Smooth muscle cell (in vitro differentiated cells): ENCODE measurements at regions not wholly inside any gene's neighbourhood (a gene's known extent, or its start where the extent isn't known, plus 50 kb on each side); places are given as distances from the start of the nearest gene placed in this dataset.

Experiments
- DNase-seq: peaks from one replicate; lab custom pipeline; 2025; ENCODE audit not compliant: unreplicated experiment; lab: John Stamatoyannopoulos, UW
- H2AFZ ChIP-seq: fragments of 200-600 bp; sonication (generic); 2 replicates; pipeline ENCODE4 v1.6.0; 2016; ENCODE audit warnings: antibody characterized with exemption, low read depth, mild to moderate bottlenecking
- H3F3A ChIP-seq: fragments of 200-600 bp; sonication (generic); 2 replicates; pipeline ENCODE4 v1.6.0; 2017; ENCODE audit warnings: antibody characterized with exemption, low read depth
- H3K27ac ChIP-seq: fragments of 200-600 bp; sonication (generic); 2 replicates; pipeline ENCODE4 v1.5.1; 2016; ENCODE audit warnings: low read depth, mild to moderate bottlenecking
- H3K27me3 ChIP-seq: fragments of 200-600 bp; sonication (generic); 2 replicates; pipeline ENCODE4 v1.6.1; 2016; ENCODE audit warnings: low read depth, mild to moderate bottlenecking
- H3K36me3 ChIP-seq: fragments of 200-600 bp; sonication (generic); 2 replicates; pipeline ENCODE4 v1.5.1; 2016; ENCODE audit warnings: low read depth
- H3K4me1 ChIP-seq: fragments of 200-600 bp; sonication (generic); 2 replicates; pipeline ENCODE4 v1.5.1; 2016; ENCODE audit warnings: low read depth
- H3K4me2 ChIP-seq: fragments of 200-600 bp; sonication (generic); 2 replicates; pipeline ENCODE4 v1.6.0; 2016; ENCODE audit warnings: mild to moderate bottlenecking
- H3K4me3 ChIP-seq: fragments of 200-600 bp; sonication (generic); 2 replicates; pipeline ENCODE4 v1.5.1; 2016; ENCODE audit warnings: mild to moderate bottlenecking
- H3K79me2 ChIP-seq: fragments of 200-600 bp; sonication (generic); 2 replicates; pipeline ENCODE4 v1.6.0; 2016; ENCODE audit warnings: low read depth, mild to moderate bottlenecking
- H3K9ac ChIP-seq: fragments of 200-600 bp; sonication (generic); 2 replicates; pipeline ENCODE4 v1.6.0; 2016; ENCODE audit warnings: low read depth
- H3K9me3 ChIP-seq: fragments of 200-600 bp; sonication (generic); replicated peaks from 2 replicates; pipeline ENCODE4 v1.5.1; 2016; ENCODE audit warnings: low read depth
- H4K20me1 ChIP-seq: fragments of 200-600 bp; sonication (generic); 2 replicates; pipeline ENCODE4 v1.6.0; 2016; ENCODE audit warnings: low read depth
- WGBS: methylation state at CpG from one replicate; pipeline ENCODE4 v1.1.7; 2016; ENCODE audit warnings: low lambda C conversion rate; 5-methylcytosine and 5-hydroxymethylcytosine counted together
- TF ChIP-seq, protein P1 (sequence below): fragments of 200-600 bp; sonication (generic); IDR thresholded peaks from 2 replicates; pipeline ENCODE4 v1.5.1; 2017; ENCODE audit warnings: borderline replicate concordance, mild to moderate bottlenecking, antibody characterized with exemption; ENCODE audit not compliant: insufficient read depth, poor library complexity, severe bottlenecking

DNA sequence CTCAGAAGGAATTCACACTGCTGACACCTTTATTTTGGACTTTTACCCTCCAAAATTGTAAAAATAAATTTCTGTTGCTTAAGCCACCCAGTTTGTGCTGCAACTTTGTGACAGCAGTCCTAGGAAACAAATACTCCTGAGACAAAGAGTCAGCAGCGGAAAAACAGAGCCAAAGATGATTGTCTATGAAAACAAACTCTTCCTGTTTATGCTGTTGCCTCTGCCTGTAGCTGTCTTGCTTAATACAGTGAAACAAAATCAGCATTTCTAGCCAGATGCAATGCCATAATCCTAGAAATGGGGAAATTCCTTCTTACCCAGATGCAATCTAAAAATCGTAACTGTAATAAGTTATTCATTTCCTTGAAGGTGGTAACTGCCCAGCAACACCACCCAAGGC, 387.5 kb upstream of the ATP11B start:
- Histone ChIP-seq H3K4me3 (no peak overlapping the region), H3F3A (no peaks in the 10 kb centered on the region), H3K27me3 (no peaks in the 10 kb centered on the region), H3K9ac (no peak overlapping the region), H3K79me2 (no peaks in the 10 kb centered on the region), H3K36me3 (no peaks in the 10 kb centered on the region), H3K9me3 (no peaks in the 10 kb centered on the region), H2AFZ (no peak overlapping the region), H3K4me1 (peaks cover 7% of the 10 kb centered on the region), H4K20me1 (no peaks in the 10 kb centered on the region), H3K4me2 (no peak overlapping the region), H3K27ac (no peak overlapping the region)
- TF ChIP-seq, protein P1, sequence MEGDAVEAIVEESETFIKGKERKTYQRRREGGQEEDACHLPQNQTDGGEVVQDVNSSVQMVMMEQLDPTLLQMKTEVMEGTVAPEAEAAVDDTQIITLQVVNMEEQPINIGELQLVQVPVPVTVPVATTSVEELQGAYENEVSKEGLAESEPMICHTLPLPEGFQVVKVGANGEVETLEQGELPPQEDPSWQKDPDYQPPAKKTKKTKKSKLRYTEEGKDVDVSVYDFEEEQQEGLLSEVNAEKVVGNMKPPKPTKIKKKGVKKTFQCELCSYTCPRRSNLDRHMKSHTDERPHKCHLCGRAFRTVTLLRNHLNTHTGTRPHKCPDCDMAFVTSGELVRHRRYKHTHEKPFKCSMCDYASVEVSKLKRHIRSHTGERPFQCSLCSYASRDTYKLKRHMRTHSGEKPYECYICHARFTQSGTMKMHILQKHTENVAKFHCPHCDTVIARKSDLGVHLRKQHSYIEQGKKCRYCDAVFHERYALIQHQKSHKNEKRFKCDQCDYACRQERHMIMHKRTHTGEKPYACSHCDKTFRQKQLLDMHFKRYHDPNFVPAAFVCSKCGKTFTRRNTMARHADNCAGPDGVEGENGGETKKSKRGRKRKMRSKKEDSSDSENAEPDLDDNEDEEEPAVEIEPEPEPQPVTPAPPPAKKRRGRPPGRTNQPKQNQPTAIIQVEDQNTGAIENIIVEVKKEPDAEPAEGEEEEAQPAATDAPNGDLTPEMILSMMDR: no peak
- WGBS: 59% methylated on average over 2 of the region's 2 CpGs
- no peak for DNase-seq

DNA sequence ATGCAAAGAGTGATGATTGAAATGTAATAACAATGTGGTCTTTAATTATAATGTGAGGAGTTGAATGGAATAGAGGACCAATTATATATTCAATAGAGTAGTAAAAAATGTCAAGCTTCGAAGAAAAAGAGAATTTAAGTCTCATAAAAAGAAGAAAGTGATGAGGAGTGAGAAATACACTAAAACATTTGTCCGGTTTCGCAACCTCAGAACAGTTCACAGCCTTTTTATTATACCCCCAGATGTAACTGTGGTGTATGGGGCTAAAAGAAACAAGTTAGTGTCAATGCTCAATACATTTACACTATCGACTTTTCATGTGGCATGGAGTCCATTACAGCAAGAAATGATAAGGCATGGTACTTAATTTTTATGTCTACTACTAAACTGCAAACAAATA, 386.5 kb upstream of the ATP11B start:
- Histone ChIP-seq H3K4me3 (no peak overlapping the region), H3F3A (no peaks in the 10 kb centered on the region), H3K36me3 (no peaks in the 10 kb centered on the region), H3K9ac (no peak overlapping the region), H3K4me2 (no peak overlapping the region), H4K20me1 (no peaks in the 10 kb centered on the region), H3K9me3 (no peaks in the 10 kb centered on the region), H3K27ac (no peak overlapping the region), H2AFZ (no peak overlapping the region), H3K27me3 (no peaks in the 10 kb centered on the region), H3K79me2 (no peaks in the 10 kb centered on the region), H3K4me1 (peaks cover 7% of the 10 kb centered on the region)
- 77% methylated on average over 4 of the region's 4 CpGs for WGBS
- TF ChIP-seq, protein P1: no peak
- DNase-seq: no peak

DNA sequence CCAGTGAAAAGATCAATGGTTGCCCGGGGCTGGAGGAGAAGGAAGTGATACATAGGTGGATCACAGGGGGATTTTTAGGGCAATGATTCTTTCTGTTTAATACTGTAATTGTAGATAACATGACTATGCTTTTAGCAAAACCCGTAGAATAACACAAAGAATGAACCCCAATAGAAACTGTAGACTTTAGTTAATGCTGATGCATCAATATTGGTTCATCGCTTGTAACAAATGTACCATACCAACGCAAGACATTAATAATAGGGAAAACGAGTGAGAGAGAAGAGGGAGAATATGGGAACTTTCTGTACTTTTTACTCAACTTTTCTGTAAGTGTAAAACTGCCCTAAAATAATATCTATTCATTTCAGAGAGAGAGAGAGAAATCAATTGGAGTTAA, 383.3 kb upstream of the ATP11B start:
- TF ChIP-seq, protein P1: no peak
- Histone ChIP-seq H3K36me3 (no peaks in the 10 kb centered on the region), H3K4me3 (no peak overlapping the region), H3K79me2 (no peaks in the 10 kb centered on the region), H3F3A (no peaks in the 10 kb centered on the region), H3K9me3 (no peaks in the 10 kb centered on the region), H3K4me1 (peaks cover 7% of the 10 kb centered on the region), H2AFZ (no peak overlapping the region), H3K4me2 (no peak overlapping the region), H3K9ac (no peak overlapping the region), H3K27ac (no peak overlapping the region), H3K27me3 (no peaks in the 10 kb centered on the region), H4K20me1 (no peaks in the 10 kb centered on the region)
- no peak for DNase-seq
- 81% methylated on average over 5 of the region's 5 CpGs for WGBS

DNA sequence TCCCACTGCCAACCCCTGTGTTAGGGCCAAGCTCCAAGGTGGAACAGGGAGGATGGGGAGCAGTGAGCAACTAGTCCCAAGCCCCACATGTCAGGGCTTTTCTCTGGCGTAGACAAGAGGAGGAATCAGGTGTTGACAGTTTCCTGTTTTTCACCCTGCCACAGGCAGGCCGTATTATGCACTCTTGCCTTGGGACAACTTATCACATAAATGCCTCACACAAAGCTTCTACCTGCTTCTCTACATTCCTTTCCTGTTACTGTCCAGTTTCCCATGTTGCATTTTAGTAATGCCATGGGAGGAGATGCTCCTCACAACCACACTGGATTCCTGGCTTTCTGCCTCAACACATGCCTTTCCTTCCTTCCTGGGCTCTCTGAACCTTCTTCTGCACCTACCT, 381.2 kb upstream of the ATP11B start:
- 50% methylated on average over 2 of the region's 2 CpGs for WGBS

More for the DNA sequence above, 381.2 kb upstream of the ATP11B start:
- Histone ChIP-seq H3K4me2 (no peak overlapping the region), H3K27ac (peak overlapping the region; percentile 8), H3K27me3 (no peaks in the 10 kb centered on the region), H3K4me3 (no peak overlapping the region), H3F3A (no peaks in the 10 kb centered on the region), H3K79me2 (no peaks in the 10 kb centered on the region), H2AFZ (no peak overlapping the region), H3K9ac (no peak overlapping the region), H3K36me3 (no peaks in the 10 kb centered on the region), H4K20me1 (no peaks in the 10 kb centered on the region), H3K4me1 (no peaks in the 10 kb centered on the region), H3K9me3 (no peaks in the 10 kb centered on the region)
- no peak for DNase-seq
- TF ChIP-seq, protein P1: no peak
